GM18507 (cell line): ENCODE measurements at regions not wholly inside any gene's neighbourhood (a gene's known extent, or its start where the extent isn't known, plus 50 kb on each side); places are given as distances from the start of the nearest gene placed in this dataset.

ENCODE experiments used
- DNase-seq: peaks from one replicate; pipeline ENCODE4 v3.0.0; 2011; ENCODE audit warnings: low read depth; ENCODE audit not compliant: insufficient read length; ENCODE audit errors: extremely low spot score
- FAIRE-seq: peaks from 2 replicates; lab custom pipeline; 2011; peaks lifted over from hg19 to GRCh38; lab: Jason Lieb, UNC

DNA sequence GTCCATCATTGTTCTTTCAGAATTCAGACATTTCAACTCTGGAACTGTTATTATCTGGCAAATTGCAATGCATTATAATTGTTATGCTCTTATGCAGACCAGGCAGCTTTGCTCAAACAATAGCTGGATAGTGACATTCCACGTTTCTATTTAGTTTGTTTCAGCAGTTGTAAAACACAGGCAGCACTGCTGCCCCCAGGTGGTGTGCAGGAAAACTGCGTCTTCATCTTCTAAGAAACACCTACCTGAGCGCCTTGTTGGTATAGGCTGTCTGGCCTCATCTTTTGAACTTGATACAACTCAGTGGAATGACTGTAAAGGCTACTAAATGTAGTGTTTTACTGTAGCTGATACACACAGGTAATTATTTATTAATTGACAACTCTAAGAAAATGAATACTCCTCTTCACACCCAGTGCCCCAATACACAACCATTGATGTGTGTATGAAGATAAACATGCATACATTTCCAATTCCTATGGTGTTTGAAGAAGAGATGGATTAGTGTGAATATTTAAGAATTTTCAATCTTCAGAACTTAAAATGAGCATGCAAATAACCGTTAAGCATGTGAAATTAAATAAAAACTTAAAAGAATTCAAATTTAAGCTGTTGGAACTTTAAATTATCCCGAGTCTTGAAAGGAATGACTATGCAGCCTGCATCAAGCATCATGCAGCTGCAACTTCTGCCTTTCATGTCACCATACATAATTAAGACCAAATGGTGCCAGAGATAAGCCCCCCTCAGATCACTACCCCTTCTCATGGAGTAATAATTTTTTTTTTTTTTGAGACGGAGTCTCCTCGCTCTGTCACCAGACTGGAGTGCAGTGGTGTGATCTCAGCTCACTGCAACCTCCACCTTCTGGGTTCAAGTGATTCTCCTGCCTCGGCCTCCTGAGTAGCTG is 85.6 kb downstream of the CD8B2 start:
- DNase-seq = no peak
- FAIRE-seq = no peak

DNA sequence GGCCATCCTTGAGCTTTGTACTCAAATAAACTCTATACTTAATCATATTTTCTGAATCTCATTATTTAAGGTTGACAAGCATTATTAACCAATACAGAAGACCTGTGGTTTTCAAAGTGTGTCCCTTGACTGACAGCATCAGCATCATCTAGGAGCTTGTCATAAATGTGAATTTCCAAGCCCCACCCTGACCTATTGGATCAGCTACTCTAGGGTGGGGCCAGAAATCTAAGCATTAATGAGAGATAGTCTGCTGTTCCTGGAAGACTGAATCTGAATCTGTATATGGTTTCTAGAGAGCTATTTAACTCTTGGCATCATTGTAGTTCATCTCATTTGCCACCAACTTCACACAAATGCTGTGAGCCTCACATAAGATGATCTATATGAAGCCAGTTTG is 86.6 kb downstream of the CD8B2 start:
- no peak for DNase-seq
- FAIRE-seq = no peak

DNA sequence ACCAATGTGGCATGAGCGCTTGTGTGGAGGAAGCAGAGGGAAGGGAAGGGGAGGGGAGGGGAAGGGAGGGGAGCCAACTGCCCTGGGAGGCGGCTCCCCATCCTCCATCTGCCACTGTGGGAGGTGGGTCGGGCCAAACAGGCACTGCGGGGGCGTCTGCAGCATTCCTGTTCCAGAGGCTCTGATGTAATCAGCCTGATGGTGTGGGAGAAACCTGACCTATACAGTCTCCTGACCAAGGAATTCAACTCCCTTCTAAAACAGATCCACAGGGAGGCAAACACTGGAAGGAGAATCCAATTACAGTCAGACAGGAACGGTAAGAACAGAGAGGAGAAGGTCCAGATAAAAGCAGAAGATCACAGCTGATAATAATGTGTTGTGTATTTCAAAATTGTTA is 88.8 kb downstream of the CD8B2 start:
- DNase-seq = no peak

DNA sequence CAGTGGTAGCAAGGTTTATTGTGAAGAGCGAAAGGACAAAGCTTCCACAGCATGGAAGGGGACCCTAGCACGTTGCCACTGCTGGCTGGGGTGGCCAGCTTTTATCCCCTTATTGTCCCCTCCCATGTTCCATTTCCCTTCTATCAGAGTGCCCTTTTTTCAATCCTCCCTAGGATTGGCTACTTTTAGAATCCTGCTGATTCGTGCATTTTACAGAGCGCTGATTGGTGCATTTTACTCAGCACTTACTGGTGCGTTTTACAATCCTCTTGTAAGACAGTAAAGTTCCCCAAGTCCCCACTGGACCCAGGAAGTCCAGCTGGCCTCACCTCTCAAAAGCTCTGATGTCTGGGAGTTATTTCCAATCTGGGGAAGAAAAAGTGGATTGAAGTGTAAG is 90.1 kb downstream of the CD8B2 start:
- no peak for FAIRE-seq
- no peak for DNase-seq

More for the DNA sequence above, 88.8 kb downstream of the CD8B2 start:
- no peak for FAIRE-seq

- no peak for FAIRE-seq
- no peak for DNase-seq
These were observed 92.6 kb downstream of the CD8B2 start for GRCh38 chr2:106579750-106580197.

DNA sequence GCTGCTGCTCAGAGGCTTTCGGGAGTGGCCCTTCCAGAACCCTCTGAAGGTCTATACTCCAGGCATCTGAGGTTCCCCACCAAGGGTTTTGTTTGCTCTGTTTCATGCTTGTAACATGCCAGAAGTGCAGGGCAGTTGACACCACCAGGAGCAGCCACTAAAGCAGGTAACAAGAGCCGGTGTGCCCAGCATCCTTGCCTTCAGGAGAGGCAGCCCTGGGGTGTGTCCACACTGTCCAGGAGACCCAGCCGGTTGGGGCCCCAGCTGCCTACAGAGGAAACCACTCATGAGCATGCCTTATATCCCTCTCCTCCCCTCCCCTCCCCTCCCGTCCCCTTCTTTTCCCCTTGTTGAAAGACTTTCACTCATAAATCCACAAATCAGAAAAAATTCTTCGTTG is 93.1 kb downstream of the CD8B2 start:
- FAIRE-seq (no peak), DNase-seq (no peak)

GRCh38 chr2:106581328-106581727 is 94.2 kb downstream of the CD8B2 start:
- no peak for FAIRE-seq
- DNase-seq = no peak

GRCh38 chr2:106581755-106582147 is 94.6 kb downstream of the CD8B2 start:
- FAIRE-seq = no peak

GRCh38 chr2:106582148-106583143 is 95.3 kb downstream of the CD8B2 start:
- DNase-seq = peak; percentile 42

More at GRCh38 chr2:106581755-106582147, 94.6 kb downstream of the CD8B2 start:
- no peak for DNase-seq

GRCh38 chr2:106584304-106584954 is 97.3 kb downstream of the CD8B2 start:
- FAIRE-seq = no peak
- DNase-seq = no peak

More at GRCh38 chr2:106582148-106583143, 95.3 kb downstream of the CD8B2 start:
- FAIRE-seq = peak; percentile 75

GRCh38 chr2:106596844-106597243 is 109.7 kb downstream of the CD8B2 start:
- DNase-seq = no peak
- no peak for FAIRE-seq

GRCh38 chr2:106599540-106599939 is 112.4 kb downstream of the CD8B2 start:
- DNase-seq (no peak), FAIRE-seq (no peak)

DNA sequence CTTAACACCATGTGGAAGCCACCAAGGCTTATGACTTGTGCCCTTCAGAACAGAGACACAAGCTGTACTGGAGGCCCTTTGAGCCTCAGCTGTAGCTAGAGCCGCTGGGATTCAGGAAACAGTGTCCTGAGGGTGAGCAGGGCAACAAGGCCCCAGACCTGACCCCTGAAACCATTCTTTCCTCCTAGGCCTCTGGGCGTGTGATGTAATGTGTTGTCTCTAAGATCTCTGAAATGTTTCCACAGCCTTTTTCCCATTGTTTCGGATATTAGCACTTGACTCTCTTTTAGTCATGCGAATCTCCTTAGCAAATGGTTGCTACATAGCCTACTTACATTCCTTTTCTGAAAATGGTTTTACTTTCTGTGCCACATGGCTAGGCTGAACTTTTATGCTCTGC is 114.9 kb downstream of the CD8B2 start:
- no peak for FAIRE-seq
- no peak for DNase-seq

DNA sequence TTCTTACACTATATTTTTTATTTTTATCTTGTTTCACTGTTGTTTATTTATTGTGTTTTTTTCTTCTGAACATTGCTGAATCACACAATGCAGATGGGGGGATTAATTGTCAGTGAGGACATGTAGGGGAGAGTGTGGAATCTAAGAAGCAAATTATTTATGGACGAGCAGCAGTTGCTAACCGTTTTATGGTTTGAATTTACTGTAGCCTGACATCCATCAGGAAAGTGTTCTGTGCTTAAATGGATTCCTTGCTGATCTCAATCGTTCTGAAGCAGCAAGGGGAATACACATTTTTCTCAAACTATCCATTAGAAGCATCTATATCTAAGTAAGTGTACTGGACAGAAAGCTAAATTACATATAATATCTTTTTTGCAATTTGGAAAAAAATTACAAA is 119.5 kb downstream of the CD8B2 start:
- no peak for FAIRE-seq
- DNase-seq = no peak

- FAIRE-seq = no peak
- DNase-seq = no peak
These were observed 120.2 kb downstream of the CD8B2 start for GRCh38 chr2:106607371-106607770.

- DNase-seq (no peak), FAIRE-seq (no peak)
These were observed 122.6 kb downstream of the CD8B2 start for GRCh38 chr2:106609780-106610179.

- FAIRE-seq = no peak
- DNase-seq = no peak
These were observed 127.5 kb downstream of the CD8B2 start for GRCh38 chr2:106614511-106615291.

DNA sequence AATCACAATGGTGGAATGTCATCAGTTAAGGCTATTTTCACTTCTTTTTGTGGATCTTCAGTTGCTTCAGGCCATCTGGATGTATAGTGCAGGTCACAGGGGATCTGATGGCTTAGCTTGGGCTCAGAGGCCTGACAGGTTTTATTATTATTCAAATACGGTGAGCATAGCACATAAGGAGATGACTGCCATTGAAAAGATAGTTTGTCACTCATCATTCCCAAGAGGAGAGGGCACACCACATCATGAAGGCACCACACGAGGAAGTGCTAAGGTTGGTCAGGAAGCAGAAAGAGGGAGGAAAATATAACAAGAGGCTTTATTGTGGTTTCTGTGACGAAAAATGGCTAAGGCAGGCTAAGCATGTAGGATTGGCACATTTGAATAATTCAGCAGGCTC is 131.4 kb downstream of the CD8B2 start:
- DNase-seq (no peak), FAIRE-seq (no peak)

DNA sequence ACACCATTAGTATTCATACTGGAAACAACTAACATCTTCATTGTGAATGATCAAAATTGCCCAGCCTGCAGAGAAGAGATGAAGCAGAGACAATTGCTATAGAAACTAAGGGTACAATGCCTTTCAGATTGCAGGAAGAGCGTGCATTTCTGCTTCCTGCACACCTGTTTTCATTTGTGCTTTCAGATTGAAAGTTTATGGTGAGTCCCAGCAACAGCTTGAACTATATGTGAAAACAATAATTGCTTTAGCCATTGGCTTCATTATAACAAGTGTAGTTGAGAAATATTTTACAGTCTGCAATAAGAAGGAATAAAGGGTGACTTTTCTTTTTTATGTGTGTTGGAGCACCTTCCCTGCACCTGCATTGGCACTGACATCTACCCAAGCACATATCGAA is 136.3 kb downstream of the CD8B2 start:
- DNase-seq (no peak), FAIRE-seq (no peak)
